ENCODE measurements at regions not wholly inside any gene's neighbourhood (a gene's known extent, or its start where the extent isn't known, plus 50 kb on each side); places are given as distances from the start of the nearest gene placed in this dataset.
"Not testable (repeated sequence)": the region's sequence is repeated elsewhere in the genome, so short reads cannot be mapped to it uniquely, and the experiment has no call there.

DNA sequence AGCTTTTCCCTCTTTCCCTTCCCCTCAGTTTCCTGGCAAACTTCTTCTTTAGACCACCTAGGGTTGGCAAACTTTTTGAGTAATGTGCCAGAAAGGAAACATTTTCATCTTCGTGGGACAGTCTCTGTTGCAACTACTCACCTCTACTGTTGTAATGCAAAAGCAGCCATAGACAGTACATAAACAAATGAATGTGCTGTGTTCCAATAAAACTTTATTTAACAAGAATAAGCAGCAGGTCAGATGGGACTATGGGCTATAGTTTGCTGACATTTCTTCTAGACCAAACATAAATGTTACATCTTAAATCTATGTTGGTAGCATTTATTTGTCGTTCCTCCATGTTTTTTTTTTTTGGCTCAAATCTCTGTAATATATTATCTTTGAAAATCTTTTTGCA is 552.4 kb downstream of the EDEM1 start:
- no peak for DNase-seq

DNA sequence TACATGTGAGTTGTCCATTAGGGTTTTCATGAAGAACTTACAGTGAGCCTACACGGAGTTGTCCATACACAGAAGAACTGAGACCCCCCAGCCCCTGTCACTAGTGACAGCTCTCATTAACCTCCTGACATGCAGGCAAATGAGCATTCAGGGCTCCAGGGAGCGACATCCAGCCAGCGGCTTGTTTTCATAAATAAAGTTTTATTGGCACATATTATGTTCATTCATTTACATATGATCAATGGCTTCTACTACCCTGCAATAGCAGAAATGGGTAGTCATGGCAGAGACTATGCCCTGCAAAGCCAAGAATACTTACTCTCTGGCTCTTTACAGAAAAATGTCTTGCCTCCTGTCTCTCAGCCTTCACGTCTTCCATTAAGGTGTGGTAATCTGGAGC is 553.5 kb downstream of the EDEM1 start:
- DNase-seq, result no peak

DNA sequence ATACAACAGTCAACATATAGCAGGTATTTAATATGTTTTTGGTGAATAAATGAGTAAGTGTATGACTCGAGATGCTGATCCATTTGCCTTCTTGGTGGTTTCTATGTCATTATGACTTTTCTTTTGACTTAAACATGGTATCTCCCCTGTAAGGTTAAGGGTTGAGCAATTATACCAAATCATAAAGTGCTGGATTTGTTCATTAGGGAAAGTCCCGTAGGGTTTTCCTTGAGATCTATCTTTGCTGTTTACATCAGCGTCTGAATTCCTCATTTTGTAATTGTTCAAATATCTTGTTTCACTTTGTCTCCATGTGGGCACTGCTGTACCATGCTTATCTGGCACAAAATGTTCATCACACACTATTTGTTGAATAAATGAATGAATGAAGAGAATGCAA is 562.6 kb downstream of the EDEM1 start:
- DNase-seq, result no peak

- no peak for DNase-seq
Observed at GRCh38 chr3:5750874-5751640, 563.5 kb downstream of the EDEM1 start.

- DNase-seq, result peak in 1 of 58 donors; percentile 1
Observed at GRCh38 chr3:5754602-5755001, 567.1 kb downstream of the EDEM1 start.

- peak in 3 of 58 donors; percentile 2 to 16 (median 5) for DNase-seq
Observed at GRCh38 chr3:5756443-5756842, 568.9 kb downstream of the EDEM1 start.

GRCh38 chr3:5757213-5757804 is 569.8 kb downstream of the EDEM1 start:
- DNase-seq, result no peak

GRCh38 chr3:5758699-5759098 is 571.2 kb downstream of the EDEM1 start:
- DNase-seq, result peak in 1 of 58 donors; percentile 35

- no peak for DNase-seq
Observed at GRCh38 chr3:5762506-5762905, 575.0 kb downstream of the EDEM1 start.

GRCh38 chr3:5766848-5767247 is 579.3 kb downstream of the EDEM1 start:
- DNase-seq, result no peak

- DNase-seq, result no peak
Observed at GRCh38 chr3:5767304-5767703, 579.8 kb downstream of the EDEM1 start.

DNA sequence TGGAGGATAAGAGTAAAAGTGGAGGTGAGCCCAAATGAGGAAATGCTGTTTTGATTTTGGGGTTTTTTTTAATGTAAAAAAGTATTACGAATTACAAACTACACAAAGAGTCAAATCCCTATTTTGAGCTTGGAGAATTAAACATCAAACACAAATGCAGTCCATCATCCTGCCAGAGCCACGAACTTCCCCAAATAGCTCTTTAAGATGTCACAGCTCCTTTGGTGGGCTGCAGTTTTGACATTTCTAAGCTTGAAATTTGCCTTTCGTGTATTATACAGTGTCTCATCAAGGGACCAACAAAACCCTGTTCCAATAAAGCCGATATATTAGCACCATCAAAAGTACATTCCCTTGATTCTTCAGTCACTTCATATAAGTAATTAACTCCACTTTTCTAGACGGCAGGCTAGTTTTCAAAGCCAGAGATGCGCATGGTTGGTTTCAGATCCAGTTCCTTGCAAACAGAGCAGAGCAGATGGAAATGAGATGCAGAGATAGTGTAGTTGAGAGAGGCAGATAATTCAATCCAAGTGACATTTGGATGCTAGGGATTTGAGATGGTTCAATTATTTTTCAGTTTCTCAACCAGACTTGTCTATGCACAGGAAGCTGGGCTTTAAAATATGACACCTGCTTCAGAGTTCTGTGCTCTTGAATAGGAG is 580.9 kb downstream of the EDEM1 start:
- DNase-seq, result no peak

GRCh38 chr3:5769825-5770224 is 582.3 kb downstream of the EDEM1 start:
- DNase-seq, result no peak

- DNase-seq, result no peak
Observed at GRCh38 chr3:5774337-5774736, 586.8 kb downstream of the EDEM1 start.

DNA sequence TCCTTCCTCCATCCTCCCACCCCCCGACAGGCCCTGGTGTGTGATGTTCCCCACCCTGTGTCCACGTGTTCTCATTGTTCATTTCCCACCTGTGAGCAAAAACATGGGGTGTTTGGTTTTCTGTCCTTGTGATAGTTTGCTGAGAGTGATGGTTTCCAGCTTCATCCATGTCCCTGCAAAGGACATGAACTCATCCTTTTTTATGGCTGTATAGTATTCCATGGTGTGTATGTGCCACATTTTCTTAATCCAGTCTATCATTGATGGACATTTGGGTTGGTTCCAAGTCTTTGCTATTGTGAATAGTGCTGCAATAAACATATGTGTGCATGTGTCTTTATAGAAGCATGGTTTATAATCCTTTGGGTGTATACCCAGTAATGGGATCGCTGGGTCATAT is 587.6 kb downstream of the EDEM1 start:
- not testable (repeated sequence) for DNase-seq

GRCh38 chr3:5784690-5785089 is 597.2 kb downstream of the EDEM1 start:
- DNase-seq, result no peak

GRCh38 chr3:5787861-5788488 is 600.5 kb downstream of the EDEM1 start:
- peak in 55 of 58 donors; percentile 5 to 87 (median 37) for DNase-seq

DNA sequence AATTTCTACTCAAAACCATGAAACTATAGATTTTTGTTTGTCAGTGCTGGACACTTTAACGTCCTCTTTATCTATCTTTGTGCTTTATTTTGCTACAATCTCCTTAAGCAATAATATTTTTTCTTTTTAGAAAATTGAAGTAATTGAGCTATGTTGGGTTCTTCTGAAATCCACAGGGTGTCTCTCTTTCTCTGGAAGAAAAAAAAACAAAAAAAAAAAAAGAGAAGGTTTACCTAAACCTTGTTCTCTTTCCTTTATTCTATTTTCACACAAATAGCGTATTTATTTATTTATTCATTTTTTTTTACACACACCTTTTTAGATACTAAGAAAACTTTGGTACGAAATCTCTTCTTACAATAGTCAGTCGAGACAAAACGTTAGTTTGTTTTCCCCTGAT is 601.0 kb downstream of the EDEM1 start:
- DNase-seq, result no peak

- DNase-seq, result no peak
Observed at GRCh38 chr3:5791558-5791957, 604.1 kb downstream of the EDEM1 start.

GRCh38 chr3:5796541-5796940 is 609.0 kb downstream of the EDEM1 start:
- no peak for DNase-seq

GRCh38 chr3:5798809-5799208 is 611.3 kb downstream of the EDEM1 start:
- DNase-seq, result no peak

DNA sequence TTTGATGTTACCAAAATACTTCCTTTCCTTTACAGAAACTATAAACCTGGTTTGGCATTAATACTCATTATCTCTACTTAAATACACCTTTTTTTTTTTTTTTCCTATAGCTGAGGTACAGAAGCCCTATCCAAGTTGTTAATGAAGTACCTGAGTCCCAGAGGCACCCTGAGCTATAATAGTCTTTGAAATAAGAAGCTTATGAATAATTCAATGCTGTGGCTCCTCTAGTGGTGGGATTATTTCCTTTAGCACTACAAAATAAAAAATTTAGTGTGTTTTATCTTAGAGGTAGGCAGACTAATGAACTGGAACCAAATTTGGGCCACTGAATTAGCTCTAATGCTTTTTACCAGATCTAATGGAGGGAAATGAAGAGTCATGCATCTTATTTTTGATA is 611.9 kb downstream of the EDEM1 start:
- DNase-seq, result no peak

Measured in anterior cingulate cortex (tissue), 58 donors.